Panc1 (cell line): ENCODE measurements at regions not wholly inside any gene's neighbourhood (a gene's known extent, or its start where the extent isn't known, plus 50 kb on each side); places are given as distances from the start of the nearest gene placed in this dataset.

ENCODE experiments used
- CTCF ChIP-seq: fragments of 450-650 bp; IDR thresholded peaks from 2 replicates; pipeline ENCODE4 v1.5.1; 2017; ENCODE audit warnings: mild to moderate bottlenecking
- POLR2AphosphoS5 ChIP-seq: IDR thresholded peaks from 2 replicates; pipeline ENCODE4 v1.6.1; 2012; ENCODE audit warnings: mild to moderate bottlenecking, low read depth, low read length, moderate library complexity
- REST ChIP-seq, 2 experiments: IDR thresholded peaks; 2 replicates each; pipeline ENCODE4 v1.6.1; 2011 to 2012; ENCODE audit warnings: low read depth in 2 of 2, control low read depth in 1 of 2, low read length in 1 of 2, mild to moderate bottlenecking in 1 of 2, moderate library complexity in 1 of 2; ENCODE audit not compliant: insufficient read depth in 1 of 2
- SIN3A ChIP-seq: IDR thresholded peaks from 2 replicates; pipeline ENCODE4 v1.6.1; 2012; ENCODE audit warnings: low read depth, mild to moderate bottlenecking, low read length, moderate library complexity, borderline replicate concordance; ENCODE audit not compliant: insufficient read depth
- TCF7L2 ChIP-seq: IDR thresholded peaks from 2 replicates; pipeline ENCODE4 v1.6.1; 2011; ENCODE audit warnings: mild to moderate bottlenecking, low read depth, low read length, inconsistent platforms

GRCh38 chr17:27083408-27084185 lies 210.3 kb upstream of the WSB1 start:
- TF ChIP-seq CTCF (no peak), POLR2AphosphoS5 (no peak), REST (IDR thresholded peaks at IDR 0.05; ENCODE audit: insufficient read depth in 1 of 2, low read depth in 2 of 2, low read length in 1 of 2) (no peak), SIN3A (no peak), TCF7L2 (no peak)
